ENCODE measurements at regions not wholly inside any gene's neighbourhood (a gene's known extent, or its start where the extent isn't known, plus 50 kb on each side); places are given as distances from the start of the nearest gene placed in this dataset.

DNA sequence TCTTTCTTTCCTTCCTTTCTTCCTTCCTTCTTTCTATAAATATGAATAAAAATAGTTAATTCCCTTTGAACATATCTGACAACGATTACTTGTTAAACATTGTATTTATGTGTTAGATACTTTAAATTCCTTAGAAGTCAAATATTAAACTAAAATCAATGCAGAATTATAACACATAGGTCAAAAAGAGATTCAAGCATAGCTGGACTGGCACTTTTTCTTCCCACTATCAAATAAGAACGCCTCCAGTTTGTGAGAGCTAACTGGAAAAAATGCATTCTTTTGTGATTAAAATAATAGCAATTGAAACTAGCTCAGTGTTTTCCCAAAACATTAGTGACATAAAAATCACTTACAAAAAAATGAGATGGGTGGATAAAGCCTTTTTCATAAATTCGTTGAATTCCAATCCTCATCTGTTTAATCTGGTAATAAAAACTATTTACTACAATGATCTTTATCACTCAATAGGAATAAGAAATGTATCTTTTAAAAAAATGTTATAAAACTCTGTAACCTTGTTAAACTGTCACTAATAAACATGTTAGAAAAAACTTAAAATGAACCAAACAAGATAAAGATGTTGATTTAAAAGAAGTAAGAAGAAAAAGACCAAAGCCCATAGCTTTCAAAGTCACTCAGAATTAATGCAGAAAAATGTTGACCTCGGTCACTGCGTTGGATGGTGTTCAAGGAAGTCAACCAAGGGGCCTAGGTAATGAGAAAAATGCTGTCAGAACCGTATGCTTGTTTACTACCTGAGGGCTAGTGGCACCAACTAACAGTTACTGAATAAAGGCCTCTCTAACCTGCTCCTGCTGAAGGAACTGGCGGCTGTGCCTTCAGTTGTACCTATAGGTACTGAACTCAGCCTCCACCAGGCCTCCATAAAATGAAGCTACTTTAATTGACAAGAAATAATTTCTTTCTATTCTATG, 1039.5 kb upstream of the SLC10A2 start:
- DNase-seq (ENCODE audit: low read depth, low spot score), result no peak

DNA sequence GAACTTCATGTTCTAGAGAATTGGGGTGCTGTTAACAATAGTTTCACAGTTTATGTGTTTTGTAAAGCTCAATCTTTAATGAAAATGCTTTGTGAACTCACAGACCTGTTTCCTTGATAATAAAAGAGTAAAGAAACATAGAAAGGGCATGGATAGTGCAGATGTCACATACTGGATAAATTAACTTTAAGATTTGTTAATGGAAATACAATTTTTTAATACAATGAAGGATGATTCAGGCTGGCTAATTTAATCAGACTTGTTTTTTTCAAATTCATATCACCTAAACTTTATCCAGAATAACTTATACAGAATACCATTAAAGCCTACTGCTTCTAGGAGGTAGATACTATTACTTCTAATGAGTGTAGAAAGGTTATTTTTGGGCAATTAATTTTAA, 1033.5 kb upstream of the SLC10A2 start:
- no peak for DNase-seq (ENCODE audit: low read depth, low spot score)

DNA sequence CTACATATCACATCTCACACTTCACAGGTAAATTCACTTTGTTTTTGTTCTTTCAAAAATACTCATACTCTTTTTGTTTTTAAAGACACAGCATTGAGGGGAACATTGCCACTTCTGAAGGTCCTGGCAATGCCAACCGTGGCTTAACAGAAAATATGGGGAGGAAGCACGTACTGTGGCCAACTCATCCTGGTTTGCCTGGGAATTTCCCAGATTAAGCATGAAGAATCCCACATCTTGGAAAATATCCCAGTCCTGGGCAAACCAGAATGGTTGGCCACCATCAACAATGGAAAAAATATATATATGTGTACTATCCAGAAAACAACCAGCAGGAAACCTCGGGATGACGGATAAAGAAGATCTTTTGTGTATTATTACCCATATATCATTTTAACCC, 1032.2 kb upstream of the SLC10A2 start:
- DNase-seq (ENCODE audit: low read depth, low spot score), result no peak

DNA sequence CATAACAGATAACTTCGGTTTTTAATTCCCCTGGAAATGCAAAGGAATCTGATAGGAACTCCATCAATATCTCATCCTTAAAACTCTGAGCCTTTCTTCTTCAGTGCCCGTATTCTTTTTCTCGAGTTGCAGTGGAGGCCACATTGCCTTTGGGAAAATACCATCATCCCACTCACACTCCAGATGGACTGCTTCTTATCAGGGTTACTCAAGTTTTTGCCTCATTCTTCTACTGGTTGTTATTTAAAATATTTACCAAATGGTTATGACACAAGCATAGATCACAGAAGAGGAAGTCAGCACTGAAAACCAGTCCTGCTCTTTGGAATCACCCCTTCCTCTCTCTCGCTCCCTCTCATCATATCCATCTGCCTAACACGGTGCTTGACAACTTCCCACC, 1020.5 kb upstream of the SLC10A2 start:
- no peak for DNase-seq (ENCODE audit: low read depth, low spot score)

DNA sequence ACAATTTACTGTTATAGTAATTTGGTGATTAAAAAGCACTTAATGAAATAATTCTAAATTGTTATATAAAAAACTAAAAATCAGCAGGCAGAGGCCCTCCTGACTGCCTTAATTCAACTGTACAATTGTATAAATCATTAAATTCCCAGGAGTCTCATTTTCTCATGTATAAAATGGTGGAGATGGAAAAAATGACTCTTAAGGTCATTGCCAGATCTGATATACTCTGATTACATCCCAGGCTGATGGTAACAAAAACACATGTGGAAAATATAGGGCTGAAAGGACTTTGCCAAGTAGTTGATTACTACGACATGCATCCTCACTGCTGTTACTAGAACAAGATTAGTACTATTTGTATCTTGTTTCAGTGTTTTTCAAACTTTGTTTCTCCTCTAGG, 1020.0 kb upstream of the SLC10A2 start:
- DNase-seq (ENCODE audit: low read depth, low spot score), result no peak

DNA sequence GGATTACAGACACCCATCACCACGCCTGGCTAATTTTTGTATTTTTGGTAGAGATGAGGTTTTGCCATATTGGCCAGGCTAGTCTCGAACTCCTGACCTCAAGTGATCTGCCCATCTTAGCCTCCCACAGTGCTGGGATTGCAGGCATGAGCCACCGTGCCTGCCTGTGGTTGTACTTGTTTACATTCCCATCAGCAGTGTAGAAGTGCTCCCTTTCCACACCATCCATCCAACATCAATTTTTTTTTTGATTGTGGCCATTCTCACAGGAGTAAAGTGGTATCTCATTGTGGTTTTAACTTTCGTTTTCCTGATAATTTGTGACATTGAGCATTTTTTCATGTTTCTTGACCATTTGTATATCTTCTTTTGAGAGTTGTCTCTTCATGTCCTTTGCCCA, 1019.4 kb upstream of the SLC10A2 start:
- no peak for DNase-seq (ENCODE audit: low read depth, low spot score)

DNA sequence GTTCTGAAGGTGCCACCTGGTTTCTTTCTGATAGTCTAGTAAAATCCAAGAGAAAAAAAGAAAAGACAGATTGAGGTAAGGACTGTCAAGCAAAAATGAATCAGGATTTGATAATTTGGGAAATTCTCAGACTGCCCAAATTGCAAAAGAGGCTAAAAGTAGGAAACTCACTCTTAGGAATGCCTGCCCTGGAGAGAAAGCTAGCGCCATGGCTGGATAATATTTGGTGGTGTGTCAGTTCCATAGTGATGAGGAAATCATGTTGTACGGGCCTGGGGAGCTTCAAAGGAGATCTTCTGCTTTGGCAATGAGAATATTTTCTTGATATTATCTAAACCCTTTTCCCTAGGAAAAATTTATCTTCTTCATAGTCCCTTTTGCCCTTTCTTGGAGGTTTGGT, 1008.1 kb upstream of the SLC10A2 start:
- no peak for DNase-seq (ENCODE audit: low read depth, low spot score)

DNA sequence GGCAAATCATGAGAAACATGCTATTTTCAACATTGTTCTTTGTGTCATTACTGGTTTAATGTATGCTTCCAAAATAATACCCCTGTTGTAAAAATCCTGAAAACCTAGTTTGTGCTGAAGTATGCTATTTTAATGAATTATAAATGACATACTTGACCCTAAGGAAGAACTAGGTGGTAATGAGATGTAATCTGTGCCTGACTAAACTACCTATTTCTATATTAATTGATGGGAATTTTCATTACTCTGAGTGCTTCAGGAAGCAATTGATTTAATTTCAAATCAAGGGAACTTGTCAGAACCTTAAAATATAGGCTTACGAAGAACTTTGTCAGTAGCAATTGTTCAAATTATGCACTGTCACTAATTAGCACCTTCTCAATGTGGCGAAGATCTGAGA, 1005.6 kb upstream of the SLC10A2 start:
- no peak for DNase-seq (ENCODE audit: low read depth, low spot score)

DNA sequence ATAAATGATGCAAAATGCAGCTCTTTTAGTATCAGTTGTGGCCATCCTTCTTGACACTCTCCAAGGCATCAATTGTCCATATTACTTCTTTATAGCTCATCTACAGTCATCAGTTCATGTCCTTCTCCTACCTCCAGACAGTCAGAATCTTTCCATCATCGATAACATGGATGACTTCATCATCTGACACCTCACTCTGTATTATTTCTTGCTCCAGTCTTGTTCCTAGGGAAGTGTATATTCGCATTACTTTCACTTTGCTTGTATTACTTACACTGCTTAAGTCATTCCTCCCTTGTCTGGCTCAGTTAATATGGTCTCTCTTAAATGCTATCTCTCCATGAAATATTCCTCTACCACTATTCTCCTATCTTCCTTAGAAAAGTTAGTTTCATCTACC, 999.1 kb upstream of the SLC10A2 start:
- no peak for DNase-seq (ENCODE audit: low read depth, low spot score)

DNA sequence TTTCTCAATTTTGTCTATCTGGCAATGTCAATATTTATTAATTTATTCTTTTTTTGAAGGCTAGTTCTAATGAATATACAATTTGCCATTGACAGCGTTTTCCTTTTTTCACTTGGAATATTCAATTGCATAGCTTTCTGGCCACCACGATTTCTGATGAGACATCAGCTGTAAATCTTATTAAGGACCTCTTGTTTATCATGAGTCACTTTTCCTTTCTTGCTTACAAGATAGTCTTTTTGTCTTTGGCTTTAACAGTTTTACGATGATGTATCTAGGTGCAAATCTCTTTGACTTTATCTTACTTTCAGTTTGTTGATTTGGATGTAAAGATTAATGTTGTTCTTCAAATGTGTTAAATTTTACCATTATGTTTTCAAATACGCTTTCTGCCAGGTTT, 991.6 kb upstream of the SLC10A2 start:
- no peak for DNase-seq (ENCODE audit: low read depth, low spot score)

DNA sequence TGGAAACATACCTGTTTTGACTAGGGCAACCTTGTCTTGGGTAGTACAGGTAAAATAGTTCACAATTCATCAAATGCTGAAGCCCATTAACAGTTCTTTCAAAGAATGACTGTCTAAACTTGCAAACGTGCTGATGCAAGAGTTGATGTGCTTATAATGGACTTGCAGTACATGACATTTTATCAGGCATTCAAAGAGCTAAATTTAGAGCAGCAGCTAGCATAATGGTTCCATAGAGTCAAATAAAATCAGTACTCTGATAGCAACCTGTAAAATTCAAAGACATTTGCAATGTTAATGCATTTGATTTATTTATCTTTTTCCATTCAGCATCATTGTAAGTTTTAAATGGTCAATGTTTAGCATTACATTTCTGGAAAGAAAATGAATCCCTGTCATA, 979.7 kb upstream of the SLC10A2 start:
- no peak for DNase-seq (ENCODE audit: low read depth, low spot score)

DNA sequence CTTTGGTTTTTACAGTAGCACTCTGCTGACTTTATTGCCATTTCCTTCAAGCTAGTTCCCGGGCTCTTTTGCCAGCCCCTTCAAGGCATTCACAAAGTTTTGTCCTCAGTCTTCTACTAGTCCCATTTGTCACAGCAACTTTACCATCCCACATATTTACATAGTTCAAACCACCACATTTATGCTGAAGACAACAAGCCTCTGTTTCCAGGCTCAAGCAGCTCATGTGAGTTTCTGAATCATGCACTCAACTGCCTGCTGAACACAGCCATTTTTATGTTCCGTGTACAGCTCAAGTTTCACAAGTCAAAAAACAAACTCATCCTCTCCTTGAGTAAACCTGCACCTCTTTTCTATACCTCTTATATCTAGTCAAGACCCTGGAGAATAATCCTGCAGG, 977.0 kb upstream of the SLC10A2 start:
- no peak for DNase-seq (ENCODE audit: low read depth, low spot score)

DNA sequence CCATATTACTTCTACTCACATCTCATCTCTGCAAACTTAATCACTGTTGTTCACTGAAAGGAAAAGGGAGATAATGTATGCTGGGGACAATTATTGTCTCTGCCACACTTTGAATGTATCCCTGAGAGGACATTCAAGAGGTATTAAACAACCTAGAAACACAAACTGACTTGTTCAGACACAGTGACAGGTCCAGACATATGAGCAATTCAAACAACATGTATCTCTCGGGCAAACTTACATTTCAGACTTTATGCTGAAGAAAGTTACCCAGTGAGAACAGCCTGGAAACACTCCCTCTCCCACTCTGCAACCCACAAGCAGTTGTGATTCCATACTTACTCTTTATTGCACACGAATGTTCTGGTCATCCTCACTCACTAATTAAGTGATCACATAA, 968.7 kb upstream of the SLC10A2 start:
- DNase-seq (ENCODE audit: low read depth, low spot score), result no peak

DNA sequence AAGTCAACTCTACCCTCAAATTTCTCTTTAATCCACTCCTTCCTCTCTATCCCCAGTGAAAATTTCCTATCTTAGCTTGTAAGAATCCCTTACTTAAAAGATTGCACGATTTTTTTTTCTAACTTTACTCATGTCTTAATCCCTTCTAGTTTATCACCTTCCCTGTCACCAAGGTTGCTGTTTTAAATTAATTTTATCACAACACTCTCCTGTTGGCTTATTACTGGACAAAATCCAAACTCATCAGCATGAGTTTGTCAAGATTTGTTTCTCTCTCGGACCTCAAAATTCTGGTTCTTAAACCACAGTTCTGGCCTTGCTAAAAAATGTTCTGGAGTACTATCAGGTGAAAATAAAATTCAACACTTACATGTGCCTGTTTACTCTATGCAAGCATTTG, 959.1 kb upstream of the SLC10A2 start:
- no peak for DNase-seq (ENCODE audit: low read depth, low spot score)

DNA sequence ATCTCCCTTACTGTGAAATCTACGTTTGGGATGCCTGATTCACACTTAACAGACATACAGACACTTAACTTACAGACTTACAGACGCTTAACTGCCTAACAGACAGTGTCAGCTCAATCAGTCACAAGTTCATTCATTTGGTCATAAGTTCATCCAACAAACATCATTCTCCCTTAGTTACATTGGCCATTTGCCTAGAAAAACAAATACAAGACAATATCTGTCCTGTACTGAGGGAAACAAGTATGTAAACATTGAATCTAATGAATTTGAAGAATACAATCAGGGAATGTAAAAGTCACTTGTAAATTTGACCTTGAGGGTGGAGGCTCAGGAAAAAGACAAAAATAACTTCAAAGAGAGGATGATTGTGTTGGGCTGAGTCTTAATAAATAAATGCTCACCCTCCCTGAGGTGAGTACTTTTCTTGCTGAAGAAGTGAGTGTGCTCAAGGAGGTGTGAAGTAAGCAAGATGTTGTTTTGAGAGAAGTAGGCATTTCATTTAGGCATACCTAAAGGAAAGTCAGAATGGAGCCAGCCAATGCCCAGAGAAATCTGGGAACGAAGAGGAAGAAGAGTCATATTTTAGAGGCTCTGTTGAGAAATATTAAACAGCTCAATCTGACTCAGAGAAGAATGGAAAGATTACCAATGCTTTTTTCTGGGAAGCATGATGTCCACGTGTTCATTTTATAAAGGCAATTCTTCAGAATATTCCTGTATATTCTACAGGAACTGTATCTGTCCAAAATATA, 958.4 kb upstream of the SLC10A2 start:
- DNase-seq (ENCODE audit: low read depth, low spot score), result no peak

DNA sequence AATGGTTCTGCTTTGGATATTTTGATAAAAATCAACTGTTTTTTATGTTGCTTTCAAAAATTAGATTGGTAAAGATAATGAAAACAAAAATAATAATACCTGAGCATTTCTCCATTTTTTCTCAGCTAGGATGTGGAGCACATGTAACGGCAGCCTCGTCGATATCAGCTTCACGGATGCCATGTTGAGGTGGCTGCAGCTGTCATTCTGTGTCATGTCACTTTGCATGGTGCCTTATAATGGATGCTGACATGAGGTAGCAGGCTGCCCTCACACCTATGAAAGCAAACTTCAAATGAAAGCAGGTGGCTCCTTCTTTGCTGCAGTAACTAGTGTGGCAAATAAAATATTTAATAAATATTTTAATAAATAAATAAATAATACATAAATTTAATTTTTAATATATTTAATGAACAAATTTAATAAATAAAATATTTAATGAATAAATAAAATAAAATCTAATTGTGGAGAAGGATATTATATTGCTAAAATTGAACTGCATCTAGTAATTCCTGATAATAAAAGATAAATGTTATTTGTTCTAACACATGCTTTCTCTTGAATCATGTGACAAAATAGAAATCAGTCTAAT, 955.7 kb upstream of the SLC10A2 start:
- DNase-seq (ENCODE audit: low read depth, low spot score), result no peak

DNA sequence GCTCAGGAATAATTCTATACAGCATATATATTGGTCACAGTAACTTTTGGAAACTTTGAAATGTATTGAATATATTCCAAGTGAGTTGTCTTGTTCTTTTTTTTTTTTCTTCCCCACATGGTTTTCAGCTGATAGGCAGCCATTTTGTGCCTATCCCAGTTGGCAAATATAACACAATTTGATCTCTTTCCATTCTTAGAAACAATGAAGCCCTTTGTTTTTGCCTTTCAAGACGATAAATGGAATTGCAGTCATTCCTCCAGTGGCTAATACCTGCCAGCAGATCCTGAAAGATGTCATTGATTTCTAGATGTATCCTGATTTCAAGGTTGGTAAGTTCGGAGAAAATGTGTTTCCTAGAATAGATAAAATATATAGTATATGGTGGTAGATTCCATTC, 951.1 kb upstream of the SLC10A2 start:
- DNase-seq (ENCODE audit: low read depth, low spot score), result no peak

DNA sequence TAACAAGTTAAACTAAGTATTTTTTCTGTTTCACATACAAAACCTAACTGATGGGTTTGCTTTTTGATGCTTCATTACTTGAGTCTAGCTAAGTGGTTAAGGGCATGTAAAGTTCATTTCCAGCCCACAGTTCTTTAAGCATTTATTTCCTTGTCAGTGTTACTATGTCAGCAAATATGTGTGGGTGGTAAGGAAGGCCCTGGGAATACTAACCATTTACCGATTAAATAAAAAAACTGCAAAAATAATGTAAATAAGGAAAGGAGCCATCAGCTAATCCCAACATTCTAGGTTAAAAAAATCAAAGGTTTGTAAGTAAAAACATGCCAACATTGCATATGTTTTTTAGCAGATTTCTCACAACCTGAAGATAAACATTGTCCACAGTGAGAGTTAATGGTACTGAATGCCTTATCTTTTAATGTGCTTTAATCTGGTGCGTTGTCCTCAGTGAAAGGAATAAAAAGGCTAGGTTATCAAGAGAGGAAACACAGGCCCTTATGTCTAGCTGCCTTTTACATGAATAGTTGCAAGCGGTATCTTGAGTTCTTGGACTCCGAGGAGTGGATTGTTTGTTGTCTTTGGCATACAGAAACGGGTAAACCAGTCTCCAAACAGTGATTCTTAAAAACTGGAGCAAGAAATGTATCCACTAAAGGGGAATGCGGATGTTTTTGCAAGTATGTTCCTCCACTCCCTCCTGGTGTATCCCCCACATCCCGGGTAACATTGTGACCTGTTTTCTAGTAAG, 949.6 kb upstream of the SLC10A2 start:
- DNase-seq (ENCODE audit: low read depth, low spot score), result no peak

DNA sequence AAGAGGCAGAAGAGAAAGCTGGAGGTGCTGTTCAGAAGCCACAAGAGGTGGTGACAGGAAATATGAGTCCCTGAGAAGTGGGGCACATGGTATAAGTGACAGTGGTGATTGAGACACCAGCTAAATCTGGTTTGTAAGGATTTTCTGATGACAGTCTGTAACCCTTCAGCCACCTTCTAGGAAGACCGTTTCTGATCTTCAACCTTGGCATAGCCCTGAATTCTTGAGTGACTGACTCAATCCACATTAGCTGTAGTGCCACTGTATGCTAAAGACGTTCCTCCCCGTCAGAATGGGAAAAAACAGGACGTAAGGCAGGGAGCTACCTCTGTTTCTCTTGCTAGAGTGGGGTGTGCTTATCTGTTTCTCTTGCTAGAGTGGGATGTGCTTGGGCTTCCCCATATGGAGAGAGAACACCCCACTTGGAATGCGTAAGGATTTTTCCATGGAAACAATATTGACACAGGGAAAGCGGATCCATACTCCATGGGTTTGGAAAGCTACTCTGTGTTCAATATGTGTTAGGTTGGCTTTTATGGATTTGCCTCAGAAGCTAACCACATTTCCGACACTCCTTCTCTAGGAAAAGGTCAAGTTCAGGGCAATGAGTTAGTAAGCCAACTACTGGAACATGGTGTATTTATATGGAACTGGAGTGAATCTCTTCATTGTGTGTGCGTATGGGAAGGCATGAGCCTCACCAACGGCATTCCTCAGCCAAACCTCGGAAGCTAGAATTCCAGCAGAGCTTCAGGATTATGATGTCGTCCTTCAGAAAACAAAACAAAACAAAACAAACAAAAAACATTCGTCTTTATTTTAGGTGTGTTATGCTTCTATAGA, 948.8 kb upstream of the SLC10A2 start:
- no peak for DNase-seq (ENCODE audit: low read depth, low spot score)

DNA sequence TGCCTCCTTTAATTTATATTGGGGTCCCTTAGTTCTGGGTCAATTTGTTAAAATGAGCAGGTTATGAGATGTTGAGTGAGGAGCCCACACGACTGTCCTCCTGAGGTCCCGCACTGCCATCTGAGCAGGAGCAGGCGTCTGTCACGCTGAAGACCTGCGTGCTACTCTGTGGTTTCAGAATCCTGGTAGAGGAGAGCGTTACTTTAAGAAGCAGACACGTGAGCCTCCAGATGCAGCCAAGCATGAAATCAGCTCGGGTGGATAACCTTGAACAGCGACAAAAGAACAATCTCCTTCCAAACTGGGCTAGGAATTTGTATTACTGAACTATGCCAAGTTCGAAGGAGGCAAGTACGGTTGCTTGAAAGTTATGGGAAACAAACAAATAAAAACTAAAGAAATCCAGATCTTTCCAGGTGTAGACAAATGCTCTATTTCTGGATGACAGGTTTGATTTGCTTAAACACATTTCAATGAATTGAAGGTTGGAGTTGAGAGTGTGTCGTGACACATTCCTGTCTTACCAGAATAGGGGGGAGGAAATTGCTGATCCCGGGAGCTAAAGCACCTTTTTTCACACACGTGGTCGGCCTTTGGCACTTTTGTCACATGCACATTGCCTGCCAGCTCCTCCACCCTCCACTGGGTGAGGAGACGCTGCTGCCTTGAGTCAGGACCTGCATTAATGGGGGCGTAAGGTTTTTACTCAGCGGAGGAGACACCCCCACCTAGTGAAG, 945.5 kb upstream of the SLC10A2 start:
- no peak for DNase-seq (ENCODE audit: low read depth, low spot score)

Measured in activated naive CD8-positive, alpha-beta T cell treated with anti-CD3 and anti-CD28 coated beads, Interleukin-2, amount 50 U/mL, for 16 hours (primary cell).